Naive thymus-derived CD4-positive, alpha-beta T cell (primary cell): ENCODE measurements at regions not wholly inside any gene's neighbourhood (a gene's known extent, or its start where the extent isn't known, plus 50 kb on each side); places are given as distances from the start of the nearest gene placed in this dataset.

ENCODE experiments used
- ATAC-seq: fragments of 150-1000 bp; cut with Tn5 transposase; 2 replicates; pipeline ENCODE4 v1.10.0; 2021; ENCODE audit warnings: mild to moderate bottlenecking, moderate library complexity
- CTCF ChIA-PET: fragments of 350-600 bp; sonication (Branson Sonifier 250); formaldehyde crosslinking; loops from one replicate; lab custom pipeline; 2021; ENCODE audit warnings: antibody characterized with exemption; lab: Charles Lee
- POLR2A ChIA-PET: fragments of 350-600 bp; sonication (Branson Sonifier 250); formaldehyde crosslinking; loops from one replicate; lab custom pipeline; 2021; ENCODE audit warnings: antibody characterized with exemption, inconsistent platforms; lab: Charles Lee
- DNase-seq, 9 donors: peaks; one replicate each; pipeline versions ENCODE4 v3.0.0 to v3.0.0-alpha.2; 2020 to 2022; ENCODE audit warnings: mixed read lengths in 1 of 9
- H3K27ac ChIP-seq: one replicate; pipeline ENCODE4 v1.7.0; 2013; ENCODE audit warnings: mild to moderate bottlenecking, low read depth, low read length, moderate library complexity
- H3K27me3 ChIP-seq, 2 donors: one replicate each; pipeline ENCODE4 v1.7.0; 2013; ENCODE audit warnings: low read length in 2 of 2, mild to moderate bottlenecking in 2 of 2, moderate library complexity in 2 of 2; ENCODE audit not compliant: control insufficient read depth in 2 of 2, insufficient read depth in 2 of 2
- H3K36me3 ChIP-seq, 3 experiments: 1 replicate in 2 of 3; 2 replicates in 1 of 3; pipeline ENCODE4 v1.7.0; 2013; ENCODE audit warnings: low read length in 3 of 3, mild to moderate bottlenecking in 3 of 3, moderate library complexity in 1 of 3; ENCODE audit not compliant: insufficient read depth in 3 of 3, control insufficient read depth in 2 of 3
- H3K4me1 ChIP-seq, 2 donors: one replicate each; pipeline ENCODE4 v1.7.0; 2013; ENCODE audit warnings: low read length in 2 of 2, mild to moderate bottlenecking in 2 of 2, moderate library complexity in 1 of 2; ENCODE audit not compliant: control insufficient read depth in 2 of 2, insufficient read depth in 2 of 2
- H3K4me3 ChIP-seq: 2 replicates; pipeline ENCODE4 v1.7.0; 2013; ENCODE audit warnings: mild to moderate bottlenecking, low read length
- H3K9me3 ChIP-seq, 3 experiments: 1 replicate in 2 of 3; 2 replicates in 1 of 3; pipeline ENCODE4 v1.7.0; 2013; ENCODE audit warnings: low read length in 3 of 3; ENCODE audit not compliant: control insufficient read depth in 2 of 3
- H3K27ac Mint-ChIP-seq, 9 donors: one replicate each; pipeline ENCODE4 v1.8.0; 2020 to 2022; ENCODE audit warnings: mixed read lengths in 9 of 9, mild to moderate bottlenecking in 8 of 9, moderate library complexity in 5 of 9, inconsistent platforms in 2 of 9
- H3K27me3 Mint-ChIP-seq, 5 donors: one replicate each; pipeline ENCODE4 v1.8.0; 2021 to 2022; ENCODE audit warnings: mixed read lengths in 5 of 5, mild to moderate bottlenecking in 1 of 5
- H3K36me3 Mint-ChIP-seq, 5 donors: one replicate each; pipeline ENCODE4 v1.8.0; 2020 to 2022; ENCODE audit warnings: mixed read lengths in 5 of 5, mild to moderate bottlenecking in 3 of 5, inconsistent platforms in 1 of 5
- H3K4me1 Mint-ChIP-seq, 7 donors: one replicate each; pipeline ENCODE4 v1.8.0; 2020 to 2022; ENCODE audit warnings: mixed read lengths in 7 of 7, mild to moderate bottlenecking in 3 of 7, inconsistent platforms in 1 of 7
- H3K4me3 Mint-ChIP-seq, 10 donors: one replicate each; pipeline ENCODE4 v1.8.0; 2020 to 2022; ENCODE audit warnings: mild to moderate bottlenecking in 10 of 10, mixed read lengths in 10 of 10, moderate library complexity in 6 of 10, inconsistent platforms in 2 of 10
- H3K9me3 Mint-ChIP-seq, 11 donors: one replicate each; pipeline ENCODE4 v1.8.0; 2020 to 2022; ENCODE audit warnings: mixed read lengths in 11 of 11, mild to moderate bottlenecking in 4 of 11, inconsistent platforms in 1 of 11, moderate library complexity in 1 of 11
- intact Hi-C, 2 donors: fragments of 100-400 bp; cut with micrococcal nuclease; formaldehyde crosslinking; loops; one replicate each; pipeline ENCODE4 v1.15.1; 2023

DNA sequence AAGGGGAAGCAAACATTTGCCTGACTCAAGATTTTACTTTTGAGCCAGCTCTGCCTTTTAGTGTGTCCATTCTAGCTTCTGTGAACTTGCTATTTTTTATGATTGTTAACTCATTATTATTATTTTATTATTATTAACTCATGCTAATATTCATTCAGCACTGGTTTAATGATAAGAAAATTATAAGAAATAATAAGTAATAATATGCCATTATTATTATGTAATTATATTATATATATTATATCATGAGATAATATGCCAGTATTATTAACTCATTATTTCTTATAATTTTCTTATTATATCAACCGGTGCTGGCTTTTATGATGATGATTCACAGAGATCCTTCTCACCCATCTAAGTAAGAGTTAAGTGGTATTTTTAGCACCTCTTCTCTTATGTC lies 79.3 kb upstream of the NPVF start:
- no peaks in the 10 kb centered on the region for H3K27me3 ChIP-seq
- CTCF ChIA-PET: no interaction called here
- H3K9me3 Mint-ChIP-seq: peaks cover 0 to 2% (median 0%) of the 10 kb centered on the region in 11 donors
- H3K27ac Mint-ChIP-seq: no peak overlapping the region
- no peaks in the 10 kb centered on the region for H3K36me3 Mint-ChIP-seq
- H3K4me1 Mint-ChIP-seq: no peaks in the 10 kb centered on the region
- intact Hi-C loops: no loop called here
- no peak for ATAC-seq
- no peak overlapping the region for H3K4me3 ChIP-seq
- H3K4me3 Mint-ChIP-seq: no peak overlapping the region
- no peaks in the 10 kb centered on the region for H3K9me3 ChIP-seq
- H3K27me3 Mint-ChIP-seq: peaks cover 0 to 17% (median 6%) of the 10 kb centered on the region in 5 donors
- no peak for DNase-seq
- no peaks in the 10 kb centered on the region for H3K4me1 ChIP-seq
- POLR2A ChIA-PET: no interaction called here
- no peaks in the 10 kb centered on the region for H3K36me3 ChIP-seq
- H3K27ac ChIP-seq: no peak overlapping the region

DNA sequence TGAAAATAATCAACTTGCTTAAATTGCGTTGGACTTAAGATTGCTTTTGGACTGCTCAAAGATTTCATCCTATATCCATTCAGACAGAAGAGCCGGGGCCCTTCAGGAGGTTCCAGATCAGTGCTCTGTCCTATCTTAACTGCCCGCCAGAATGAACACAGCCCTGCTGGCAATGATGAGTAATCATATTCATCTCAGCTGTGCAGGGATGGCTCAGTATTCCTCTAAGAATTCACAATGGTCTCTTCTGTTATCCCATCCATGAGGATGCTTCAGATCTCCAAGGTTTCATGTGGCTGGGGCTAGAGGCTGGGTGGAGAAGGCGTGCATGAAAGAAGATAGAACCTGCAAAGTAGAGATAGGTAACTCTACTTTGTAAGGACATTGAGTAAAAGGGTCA lies 80.0 kb upstream of the NPVF start:
- CTCF ChIA-PET: no interaction called here
- intact Hi-C loops: no loop called here
- POLR2A ChIA-PET: no interaction called here
- DNase-seq (no peak), ATAC-seq (no peak)
- no peak overlapping the region for H3K4me3 Mint-ChIP-seq
- no peaks in the 10 kb centered on the region for H3K4me1 Mint-ChIP-seq
- no peaks in the 10 kb centered on the region for H3K4me1 ChIP-seq
- no peaks in the 10 kb centered on the region for H3K27me3 ChIP-seq
- peaks cover 0 to 17% (median 6%) of the 10 kb centered on the region in 5 donors for H3K27me3 Mint-ChIP-seq
- H3K4me3 ChIP-seq: no peak overlapping the region
- H3K27ac Mint-ChIP-seq: no peak overlapping the region
- no peaks in the 10 kb centered on the region for H3K9me3 ChIP-seq
- no peak overlapping the region for H3K27ac ChIP-seq
- H3K9me3 Mint-ChIP-seq: peaks cover 0 to 2% (median 0%) of the 10 kb centered on the region in 11 donors
- H3K36me3 ChIP-seq: no peaks in the 10 kb centered on the region
- no peaks in the 10 kb centered on the region for H3K36me3 Mint-ChIP-seq

DNA sequence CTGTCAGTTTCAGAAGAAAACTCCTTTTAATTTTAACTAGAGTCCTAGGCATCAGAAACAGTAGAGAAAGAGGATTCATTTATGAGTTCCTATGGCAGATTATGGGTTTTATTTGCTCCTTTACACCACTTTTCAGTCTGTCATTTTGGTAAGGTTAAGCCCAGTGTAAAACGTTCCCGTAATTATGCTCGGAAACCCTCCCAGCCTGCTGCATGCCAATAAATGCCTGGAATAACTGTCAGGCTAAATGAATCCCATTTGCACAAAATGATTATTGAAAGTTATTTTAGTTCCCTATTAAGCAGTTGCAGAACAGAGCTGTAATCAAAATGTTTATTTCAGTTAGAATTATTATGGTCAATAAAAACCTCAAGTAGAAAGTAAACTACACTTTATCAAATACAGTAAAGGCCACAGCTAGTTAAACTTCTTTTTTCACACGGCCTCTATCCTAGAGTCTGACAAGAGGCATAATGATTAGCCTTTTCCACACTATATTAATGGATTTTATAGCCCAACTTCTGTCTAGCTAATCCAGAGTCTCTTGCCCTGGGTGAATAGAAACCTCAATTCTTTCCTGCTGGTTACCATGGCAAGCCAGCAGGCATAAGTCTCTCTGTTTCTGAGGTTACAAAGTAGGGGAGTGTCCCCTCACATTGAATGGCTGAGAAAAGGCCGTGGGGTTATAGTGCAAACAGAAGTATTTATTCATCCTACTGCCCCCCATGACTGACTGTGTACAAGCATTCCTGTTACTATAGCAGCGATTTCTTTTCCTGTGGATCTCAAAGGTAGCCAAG lies 80.8 kb upstream of the NPVF start:
- intact Hi-C loops: no loop called here
- no peak overlapping the region for H3K27ac Mint-ChIP-seq
- H3K36me3 Mint-ChIP-seq: no peaks in the 10 kb centered on the region
- Histone ChIP-seq H3K9me3 (no peaks in the 10 kb centered on the region), H3K4me1 (no peaks in the 10 kb centered on the region), H3K27ac (no peak overlapping the region), H3K4me3 (no peak overlapping the region), H3K36me3 (no peaks in the 10 kb centered on the region), H3K27me3 (no peaks in the 10 kb centered on the region)
- CTCF ChIA-PET: no interaction called here
- ATAC-seq (no peak), DNase-seq (no peak)
- POLR2A ChIA-PET: no interaction called here
- peaks cover 0 to 2% (median 0%) of the 10 kb centered on the region in 11 donors for H3K9me3 Mint-ChIP-seq
- no peaks in the 10 kb centered on the region for H3K4me1 Mint-ChIP-seq
- no peak overlapping the region for H3K4me3 Mint-ChIP-seq
- H3K27me3 Mint-ChIP-seq: peaks cover 0 to 17% (median 6%) of the 10 kb centered on the region in 5 donors

DNA sequence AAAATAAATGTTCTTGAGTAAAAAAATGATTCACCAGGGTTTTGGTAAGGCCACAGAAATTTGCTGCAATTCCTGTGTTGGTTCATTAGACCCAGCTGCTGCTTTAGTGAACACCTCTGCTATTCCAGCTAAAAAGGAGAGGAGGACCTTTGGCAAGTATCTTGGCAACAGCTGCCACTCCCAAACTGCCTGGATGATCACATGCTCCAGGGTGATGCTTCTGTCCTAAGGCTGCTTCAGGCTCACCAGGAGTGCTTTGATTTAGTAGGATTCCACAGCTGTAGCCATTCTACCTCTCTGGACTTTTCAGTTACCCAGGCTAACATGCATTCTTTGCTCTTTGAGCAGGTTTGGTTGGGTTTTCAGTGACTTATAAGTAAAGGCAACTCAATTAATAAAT lies 82.6 kb upstream of the NPVF start:
- no peak overlapping the region for H3K4me3 ChIP-seq
- intact Hi-C loops: no loop called here

DNA sequence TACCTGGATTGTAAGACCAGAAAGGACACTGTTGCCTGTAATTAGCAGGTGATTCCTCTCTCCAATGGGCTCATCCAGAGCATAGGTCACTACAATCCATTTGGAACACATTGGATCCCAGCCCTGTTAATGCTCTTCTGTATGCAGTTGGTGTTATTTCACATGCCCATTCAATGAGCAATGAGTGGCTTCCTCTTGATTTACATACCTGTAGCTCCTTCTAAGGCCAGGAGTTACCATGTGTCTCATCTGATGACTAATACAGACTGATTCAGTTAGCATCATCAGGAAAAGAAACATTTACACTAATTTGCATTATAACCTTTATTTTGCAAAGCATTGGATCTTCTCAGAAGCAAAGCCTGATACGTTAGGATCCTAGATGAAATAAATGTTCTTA lies 83.1 kb upstream of the NPVF start:
- Histone ChIP-seq H3K27me3 (peaks cover 0 to 5% of the 10 kb centered on the region in 2 donors), H3K36me3 (no peaks in the 10 kb centered on the region), H3K9me3 (no peaks in the 10 kb centered on the region), H3K4me3 (no peak overlapping the region), H3K4me1 (no peaks in the 10 kb centered on the region), H3K27ac (no peak overlapping the region)
- Mint-ChIP-seq H3K36me3 (no peaks in the 10 kb centered on the region), H3K4me3 (no peak overlapping the region), H3K27ac (no peak overlapping the region), H3K9me3 (peaks cover 0 to 2% (median 0%) of the 10 kb centered on the region in 11 donors), H3K27me3 (peaks cover 0 to 8% (median 0%) of the 10 kb centered on the region in 5 donors), H3K4me1 (no peaks in the 10 kb centered on the region)
- no peak for DNase-seq
- POLR2A ChIA-PET: no interaction called here
- intact Hi-C loops: no loop called here
- ATAC-seq: no peak
- CTCF ChIA-PET: no interaction called here

More for the DNA sequence above, 82.6 kb upstream of the NPVF start:
- no peaks in the 10 kb centered on the region for H3K9me3 ChIP-seq
- peaks cover 0 to 5% of the 10 kb centered on the region in 2 donors for H3K27me3 ChIP-seq
- ChIA-PET POLR2A (no interaction called here), CTCF (no interaction called here)
- Mint-ChIP-seq H3K36me3 (no peaks in the 10 kb centered on the region), H3K27me3 (peaks cover 0 to 8% (median 0%) of the 10 kb centered on the region in 5 donors), H3K9me3 (peaks cover 0 to 2% (median 0%) of the 10 kb centered on the region in 11 donors), H3K4me1 (no peaks in the 10 kb centered on the region), H3K4me3 (no peak overlapping the region), H3K27ac (no peak overlapping the region)
- ATAC-seq (no peak), DNase-seq (no peak)
- no peak overlapping the region for H3K27ac ChIP-seq
- H3K4me1 ChIP-seq: no peaks in the 10 kb centered on the region
- H3K36me3 ChIP-seq: no peaks in the 10 kb centered on the region

DNA sequence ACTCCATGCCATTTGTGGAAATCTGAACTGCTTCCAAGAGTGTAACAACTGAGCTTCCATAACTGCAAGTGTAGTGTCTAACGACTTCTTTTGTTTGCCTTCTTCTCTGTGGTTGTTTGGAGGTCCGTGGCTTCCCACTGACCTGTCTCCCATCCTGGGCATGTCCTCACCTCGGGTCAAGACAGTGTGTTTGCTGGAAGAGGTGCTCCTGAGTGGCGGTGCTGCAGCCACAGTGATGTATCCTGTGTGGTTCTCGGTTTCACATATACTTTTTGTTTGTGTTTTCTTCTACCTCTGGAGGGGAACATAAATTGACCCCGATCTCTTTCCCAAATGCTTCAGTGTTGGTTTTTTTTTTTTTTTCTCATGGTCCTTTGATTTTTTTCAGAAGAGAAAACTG lies 84.7 kb upstream of the NPVF start:
- Mint-ChIP-seq H3K27me3 (peaks cover 0 to 3% (median 0%) of the 10 kb centered on the region in 5 donors), H3K9me3 (peaks cover 0 to 2% (median 0%) of the 10 kb centered on the region in 11 donors), H3K4me1 (no peaks in the 10 kb centered on the region), H3K27ac (no peak overlapping the region), H3K36me3 (no peaks in the 10 kb centered on the region), H3K4me3 (no peak overlapping the region)
- ChIA-PET POLR2A (no interaction called here), CTCF (no interaction called here)
- H3K9me3 ChIP-seq: no peaks in the 10 kb centered on the region
- intact Hi-C loops: no loop called here
- H3K27me3 ChIP-seq: peaks cover 0 to 5% of the 10 kb centered on the region in 2 donors
- H3K36me3 ChIP-seq: no peaks in the 10 kb centered on the region
- H3K27ac ChIP-seq: no peak overlapping the region
- no peak overlapping the region for H3K4me3 ChIP-seq
- no peaks in the 10 kb centered on the region for H3K4me1 ChIP-seq
- DNase-seq (no peak), ATAC-seq (no peak)

DNA sequence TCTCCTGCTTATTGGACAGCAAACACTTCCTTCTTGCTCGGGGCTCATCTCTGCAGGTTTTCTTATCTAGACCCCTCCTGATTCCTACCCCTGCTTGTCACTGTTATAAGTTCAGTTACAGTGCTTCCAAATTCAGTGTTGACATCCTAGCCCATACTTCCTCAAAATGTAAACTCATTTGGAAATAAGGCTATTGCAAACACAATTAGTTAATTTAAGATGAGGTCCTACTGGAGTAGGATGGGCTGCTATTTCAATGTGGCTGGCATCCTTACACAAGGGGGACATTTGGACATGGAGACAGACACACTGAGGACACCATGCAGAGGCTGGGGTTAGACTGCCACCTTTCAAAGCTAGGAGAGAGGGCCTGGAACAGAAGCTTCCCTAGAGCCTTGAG lies 85.2 kb upstream of the NPVF start:
- Histone ChIP-seq H3K9me3 (no peaks in the 10 kb centered on the region), H3K27ac (no peak overlapping the region), H3K4me1 (no peaks in the 10 kb centered on the region), H3K36me3 (no peaks in the 10 kb centered on the region), H3K4me3 (no peak overlapping the region), H3K27me3 (peaks cover 0 to 5% of the 10 kb centered on the region in 2 donors)
- DNase-seq (no peak), ATAC-seq (no peak)
- Mint-ChIP-seq H3K27me3 (peaks cover 0 to 3% (median 0%) of the 10 kb centered on the region in 5 donors), H3K4me1 (no peaks in the 10 kb centered on the region), H3K9me3 (peaks cover 0 to 2% (median 0%) of the 10 kb centered on the region in 11 donors), H3K4me3 (no peak overlapping the region), H3K27ac (no peak overlapping the region), H3K36me3 (no peaks in the 10 kb centered on the region)
- ChIA-PET CTCF (no interaction called here), POLR2A (no interaction called here)
- intact Hi-C loops: no loop called here
